GM13976 (cell line): ENCODE measurements at regions not wholly inside any gene's neighbourhood (a gene's known extent, or its start where the extent isn't known, plus 50 kb on each side); places are given as distances from the start of the nearest gene placed in this dataset.

Experiments used
- DNase-seq: peaks from one replicate; pipeline ENCODE4 v3.0.0; 2012; ENCODE audit warnings: low spot score
- CTCF ChIP-seq: IDR thresholded peaks from 2 replicates; pipeline ENCODE4 v1.5.1; 2012; ENCODE audit warnings: borderline replicate concordance, mild to moderate bottlenecking; ENCODE audit not compliant: insufficient read depth; ENCODE audit errors: extremely low read depth, missing control alignments, control extremely low read depth
- in situ Hi-C: fragments of 300-500 bp; cut with MboI; formaldehyde crosslinking; loops from one replicate; pipeline ENCODE4 v1.12.0; 2022; ENCODE audit warnings: low sequenced_read_pairs, mixed read lengths, inconsistent platforms; ENCODE audit not compliant: unreplicated experiment

GRCh38 chr2:8510519-8510918 lies 171.3 kb upstream of the ID2 start:
- no peak for DNase-seq
- no peak for TF ChIP-seq CTCF
- in situ Hi-C loops, result no loop called here

- in situ Hi-C loops, result no loop called here
- no peak for TF ChIP-seq CTCF
- DNase-seq, result no peak
Observed at GRCh38 chr2:8511868-8512612, 169.8 kb upstream of the ID2 start.

- no peak for TF ChIP-seq CTCF
- DNase-seq, result no peak
- in situ Hi-C loops, result no loop called here
Observed at GRCh38 chr2:8513601-8514273, 168.1 kb upstream of the ID2 start.

- in situ Hi-C loops, result no loop called here
- no peak for DNase-seq
- TF ChIP-seq CTCF, result no peak
Observed at GRCh38 chr2:8514274-8514662, 167.6 kb upstream of the ID2 start.

- no peak for TF ChIP-seq CTCF
- in situ Hi-C loops, result no loop called here
- DNase-seq, result peak; percentile 83
Observed at GRCh38 chr2:8514796-8515758, 166.8 kb upstream of the ID2 start.

- peak; percentile 56 for DNase-seq
- in situ Hi-C loops, result no loop called here
- TF ChIP-seq CTCF, result no peak
Observed at GRCh38 chr2:8515864-8516533, 165.9 kb upstream of the ID2 start.
